Neural cell (in vitro differentiated cells): ENCODE measurements at regions not wholly inside any gene's neighbourhood (a gene's known extent, or its start where the extent isn't known, plus 50 kb on each side); places are given as distances from the start of the nearest gene placed in this dataset.

Source experiments
- H2AFZ ChIP-seq: fragments of 200-600, 300-800 bp; sonication (generic), shearing (Covaris generic); 2 replicates; pipeline ENCODE4 v1.6.0; 2014; ENCODE audit warnings: low read depth, mild to moderate bottlenecking, antibody characterized with exemption, low read length, moderate library complexity
- H3F3A ChIP-seq: fragments of 200-600 bp; shearing (Covaris generic); 2 replicates; pipeline ENCODE4 v1.6.1; 2016; ENCODE audit warnings: mild to moderate bottlenecking, moderate library complexity, mixed read lengths, antibody characterized with exemption, low read length; ENCODE audit not compliant: insufficient read depth, poor library complexity, severe bottlenecking
- H3K27ac ChIP-seq: fragments of 200-600, 300-800 bp; sonication (generic), shearing (Covaris generic); 2 replicates; pipeline ENCODE4 v1.5.1; 2014; ENCODE audit warnings: mild to moderate bottlenecking, low read length, moderate library complexity
- H3K27me3 ChIP-seq: fragments of 300-800, 200-600 bp; sonication (generic), shearing (Covaris generic); 2 replicates; pipeline ENCODE4 v1.6.0; 2014; ENCODE audit warnings: mild to moderate bottlenecking, low read depth, low read length, moderate library complexity; ENCODE audit not compliant: insufficient read depth
- H3K36me3 ChIP-seq: fragments of 300-800, 200-600 bp; sonication (generic), shearing (Covaris generic); 2 replicates; pipeline ENCODE4 v1.5.1; 2014; ENCODE audit warnings: mild to moderate bottlenecking, antibody characterized with exemption, low read length, moderate library complexity; ENCODE audit not compliant: insufficient read depth
- H3K4me2 ChIP-seq: fragments of 300-800, 200-600 bp; sonication (generic), shearing (Covaris generic); 2 replicates; pipeline ENCODE4 v1.6.0; 2014; ENCODE audit warnings: mild to moderate bottlenecking, low read length
- H3K4me3 ChIP-seq: fragments of 300-800, 200-600 bp; sonication (generic), shearing (Covaris generic); 2 replicates; pipeline ENCODE4 v1.5.1; 2014; ENCODE audit warnings: mild to moderate bottlenecking, low read length, moderate library complexity
- H3K79me2 ChIP-seq: fragments of 200-600 bp; shearing (Covaris generic); replicated peaks from 2 replicates; pipeline ENCODE4 v1.6.0; 2014; ENCODE audit warnings: mild to moderate bottlenecking, low read length, moderate library complexity; ENCODE audit not compliant: insufficient read depth
- H3K9ac ChIP-seq: fragments of 300-800, 200-600 bp; sonication (generic), shearing (Covaris generic); 2 replicates; pipeline ENCODE4 v1.6.1; 2016; ENCODE audit warnings: mild to moderate bottlenecking, low read length, mixed read lengths
- H3K9me2 ChIP-seq: fragments of 200-600 bp; shearing (Covaris generic); 2 replicates; pipeline ENCODE4 v1.6.1; 2016; ENCODE audit warnings: mild to moderate bottlenecking, low read length, mixed read lengths; ENCODE audit not compliant: insufficient read depth
- H3K9me3 ChIP-seq: fragments of 200-600, 300-800 bp; sonication (generic), shearing (Covaris generic); 2 replicates; pipeline ENCODE4 v1.6.1; 2016; ENCODE audit warnings: mild to moderate bottlenecking, mixed run types, low read length, moderate library complexity, mixed read lengths
- H4K20me1 ChIP-seq: fragments of 200-600 bp; shearing (Covaris generic); 2 replicates; pipeline ENCODE4 v1.6.1; 2016; ENCODE audit warnings: mild to moderate bottlenecking, mixed run types; ENCODE audit not compliant: insufficient read depth
- CTCF ChIP-seq: fragments of 450-650 bp; IDR thresholded peaks from 2 replicates; pipeline ENCODE4 v1.5.1; 2014; ENCODE audit warnings: antibody characterized with exemption, mild to moderate bottlenecking, moderate library complexity; ENCODE audit not compliant: poor library complexity, severe bottlenecking
- EP300 ChIP-seq: fragments of 450-650 bp; conservative IDR thresholded peaks from 2 replicates; pipeline ENCODE4 v1.6.1; 2014; ENCODE audit warnings: antibody characterized with exemption, mild to moderate bottlenecking, moderate library complexity; ENCODE audit not compliant: poor library complexity, severe bottlenecking
- EZH2 ChIP-seq: fragments of 200-600, 300-800 bp; shearing (Covaris generic), sonication (generic); IDR thresholded peaks from 2 replicates; pipeline ENCODE4 v1.6.1; 2014; ENCODE audit warnings: antibody characterized with exemption, low read length, borderline replicate concordance, mild to moderate bottlenecking; ENCODE audit not compliant: insufficient read depth, poor library complexity, severe bottlenecking
- MXI1 ChIP-seq: fragments of 450-650 bp; conservative IDR thresholded peaks from 2 replicates; pipeline ENCODE4 v1.6.1; 2014; ENCODE audit warnings: antibody characterized with exemption, mild to moderate bottlenecking; ENCODE audit not compliant: poor library complexity, severe bottlenecking
- POLR2AphosphoS5 ChIP-seq: IDR thresholded peaks from 2 replicates; pipeline ENCODE4 v1.6.1; 2012
- RAD21 ChIP-seq: fragments of 450-650 bp; conservative IDR thresholded peaks from 2 replicates; pipeline ENCODE4 v1.6.1; 2014; ENCODE audit warnings: antibody characterized with exemption, mild to moderate bottlenecking, moderate library complexity
- REST ChIP-seq: IDR thresholded peaks from 2 replicates; pipeline ENCODE4 v1.6.1; 2012; ENCODE audit warnings: borderline replicate concordance
- SMC3 ChIP-seq: fragments of 450-650 bp; conservative IDR thresholded peaks from 2 replicates; pipeline ENCODE4 v1.6.1; 2014; ENCODE audit warnings: antibody characterized with exemption, mild to moderate bottlenecking, moderate library complexity; ENCODE audit not compliant: poor library complexity
- TAF1 ChIP-seq: IDR thresholded peaks from 2 replicates; pipeline ENCODE4 v1.6.1; 2012; ENCODE audit warnings: low read depth

- no peaks in the 10 kb centered on the region for H3K9me3 ChIP-seq
- H3K4me3 ChIP-seq, result no peak overlapping the region
- no peak overlapping the region for H3K27ac ChIP-seq
- H3K79me2 ChIP-seq, result no peaks in the 10 kb centered on the region
- no peak overlapping the region for H2AFZ ChIP-seq
- no peak overlapping the region for H3K4me2 ChIP-seq
- no peak for TF ChIP-seq REST
- TF ChIP-seq RAD21, result no peak
- no peak for TF ChIP-seq EZH2
- no peak for TF ChIP-seq CTCF
- TF ChIP-seq MXI1, result no peak
- no peak for TF ChIP-seq POLR2AphosphoS5
- TF ChIP-seq TAF1, result no peak
- TF ChIP-seq EP300, result no peak
- TF ChIP-seq SMC3, result no peak
- no peaks in the 10 kb centered on the region for H3F3A ChIP-seq
- H3K9me2 ChIP-seq, result no peaks in the 10 kb centered on the region
- no peaks in the 10 kb centered on the region for H4K20me1 ChIP-seq
- no peak overlapping the region for H3K9ac ChIP-seq
- H3K27me3 ChIP-seq, result no peaks in the 10 kb centered on the region
- no peaks in the 10 kb centered on the region for H3K36me3 ChIP-seq
These were observed 726.9 kb downstream of the TNS3 start for GRCh38 chr7:46854958-46855473.

DNA sequence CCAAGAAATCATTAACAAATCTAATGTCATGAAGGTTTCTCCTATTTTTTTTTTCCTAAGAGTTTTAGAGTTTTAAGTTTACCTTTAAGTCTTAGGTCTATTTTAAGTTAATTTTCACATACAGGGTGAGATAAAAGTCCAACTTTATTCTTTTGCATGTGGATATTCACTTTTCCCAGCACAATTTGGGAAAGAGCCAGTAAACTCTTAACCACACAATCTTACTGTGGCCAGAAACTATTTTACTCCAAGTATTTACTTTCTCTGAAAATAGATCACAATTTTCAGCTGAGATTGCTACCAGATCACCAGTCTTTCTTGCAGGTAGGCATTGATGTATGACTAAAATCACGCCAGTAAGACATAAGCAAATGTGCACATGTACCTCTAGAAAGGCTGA is 728.5 kb downstream of the TNS3 start:
- no peaks in the 10 kb centered on the region for H3K27me3 ChIP-seq
- H3K4me2 ChIP-seq, result no peak overlapping the region
- no peaks in the 10 kb centered on the region for H3K36me3 ChIP-seq
- H3K79me2 ChIP-seq, result no peaks in the 10 kb centered on the region
- H3K9me2 ChIP-seq, result no peaks in the 10 kb centered on the region
- no peak overlapping the region for H3K27ac ChIP-seq
- H2AFZ ChIP-seq, result no peak overlapping the region
- no peaks in the 10 kb centered on the region for H4K20me1 ChIP-seq
- H3F3A ChIP-seq, result no peaks in the 10 kb centered on the region
- H3K4me3 ChIP-seq, result no peak overlapping the region
- H3K9me3 ChIP-seq, result no peaks in the 10 kb centered on the region
- H3K9ac ChIP-seq, result no peak overlapping the region
- TF ChIP-seq CTCF, result no peak
- no peak for TF ChIP-seq SMC3
- TF ChIP-seq REST, result no peak
- TF ChIP-seq EP300, result no peak
- no peak for TF ChIP-seq EZH2
- no peak for TF ChIP-seq RAD21
- TF ChIP-seq MXI1, result no peak
- TF ChIP-seq POLR2AphosphoS5, result no peak
- TF ChIP-seq TAF1, result no peak
